Loucy (cell line): ENCODE measurements at regions not wholly inside any gene's neighbourhood (a gene's known extent, or its start where the extent isn't known, plus 50 kb on each side); places are given as distances from the start of the nearest gene placed in this dataset.

Experiments
- CTCF ChIP-seq: fragments of 200-600 bp; sonication (generic); conservative IDR thresholded peaks from 2 replicates; pipeline ENCODE4 v1.5.1; 2014; ENCODE audit warnings: mild to moderate bottlenecking, antibody characterized with exemption, low read length
- EZH2phosphoT487 ChIP-seq: fragments of 200-600 bp; IDR thresholded peaks from 2 replicates; pipeline ENCODE4 v1.6.1; 2018; ENCODE audit warnings: antibody characterized with exemption, mild to moderate bottlenecking, moderate library complexity, borderline replicate concordance

GRCh38 chr2:191757208-191757607 lies 79.3 kb downstream of the NABP1 start:
- no peak for TF ChIP-seq CTCF
- no peak for TF ChIP-seq EZH2phosphoT487
